ENCODE measurements at regions not wholly inside any gene's neighbourhood (a gene's known extent, or its start where the extent isn't known, plus 50 kb on each side); places are given as distances from the start of the nearest gene placed in this dataset.

GRCh38 chr16:80387318-80387921 lies 153.4 kb upstream of the DYNLRB2 start:
- peaks cover 13% of the 10 kb centered on the region; the same call in 1 of the 2 replicates for H3K4me1 Mint-ChIP-seq
- CTCF ChIA-PET = interaction anchor here (1.3 kb wide), 1 partner anchor 139 kb away, joined by 3 read pairs; no protein-coding TSS in a partner anchor
- no peaks in the 10 kb centered on the region for H3K36me3 Mint-ChIP-seq

More at GRCh38 chr16:80387318-80387921, 153.4 kb upstream of the DYNLRB2 start:
- DNase-seq (ENCODE audit: low spot score) = no peak
- Mint-ChIP-seq H3K4me3 (no peak overlapping the region), H3K9me3 (peaks cover 3% of the 10 kb centered on the region; the same call in 1 of the 2 replicates), H3K27ac (no peak overlapping the region), H3K27me3 (ENCODE audit: low read depth) (no peaks in the 10 kb centered on the region)
- ATAC-seq = no peak; the same call in 1 of the 2 replicates
- POLR2A ChIA-PET = interaction anchor here (0.6 kb wide), 1 partner anchor 126 kb away, joined by 3 read pairs; no protein-coding TSS in a partner anchor
- no peak for TF ChIP-seq NFE2L1 (CRISPR knock-in tag; IDR thresholded peaks at IDR 0.05)
- TF ChIP-seq SMAD3 (CRISPR knock-in tag; IDR thresholded peaks at IDR 0.05; ENCODE audit: borderline replicate concordance) = no peak
- no peak for TF ChIP-seq ARID4B (CRISPR knock-in tag; IDR thresholded peaks at IDR 0.05; ENCODE audit: borderline replicate concordance)
- no peak for TF ChIP-seq CREM (CRISPR knock-in tag; IDR thresholded peaks at IDR 0.05)
- TF ChIP-seq MXD4 (CRISPR knock-in tag; IDR thresholded peaks at IDR 0.05; ENCODE audit: borderline replicate concordance) = no peak
- TF ChIP-seq TP53 (CRISPR knock-in tag; IDR thresholded peaks at IDR 0.05) = no peak
- TF ChIP-seq NR2C2 (CRISPR knock-in tag; IDR thresholded peaks at IDR 0.05) = no peak
- TF ChIP-seq USF1 (CRISPR knock-in tag; IDR thresholded peaks at IDR 0.05) = no peak
- no peak for TF ChIP-seq OVOL2 (CRISPR knock-in tag; IDR thresholded peaks at IDR 0.05; ENCODE audit: borderline replicate concordance)
- no peak for TF ChIP-seq ZNF121 (CRISPR knock-in tag; IDR thresholded peaks at IDR 0.05)
- TF ChIP-seq NR3C1 (CRISPR knock-in tag; conservative IDR thresholded peaks at IDR 0.05; ENCODE audit: low read depth) = no peak
- TF ChIP-seq ZNF263 (CRISPR knock-in tag; IDR thresholded peaks at IDR 0.05; ENCODE audit: low read depth) = no peak
- no peak for TF ChIP-seq ZBTB21 (CRISPR knock-in tag; IDR thresholded peaks at IDR 0.05; ENCODE audit: borderline replicate concordance)
- TF ChIP-seq IRF2 (CRISPR knock-in tag; IDR thresholded peaks at IDR 0.05; ENCODE audit: borderline replicate concordance, low read depth) = no peak
- TF ChIP-seq ATF3 (CRISPR knock-in tag; conservative IDR thresholded peaks at IDR 0.05) = no peak
- no peak for TF ChIP-seq CDX4 (CRISPR knock-in tag; IDR thresholded peaks at IDR 0.05; ENCODE audit: borderline replicate concordance)
- no peak for TF ChIP-seq E2F1 (CRISPR knock-in tag; IDR thresholded peaks at IDR 0.05)
- no peak for TF ChIP-seq ZNF219 (CRISPR knock-in tag; IDR thresholded peaks at IDR 0.05; ENCODE audit: borderline replicate concordance)
- no peak for TF ChIP-seq ZBTB43 (CRISPR knock-in tag; IDR thresholded peaks at IDR 0.05)
- no peak for TF ChIP-seq ZNF423 (CRISPR knock-in tag; IDR thresholded peaks at IDR 0.05)

All from WTC11 (cell line).